IMR-90 (cell line): ENCODE measurements at regions not wholly inside any gene's neighbourhood (a gene's known extent, or its start where the extent isn't known, plus 50 kb on each side); places are given as distances from the start of the nearest gene placed in this dataset.

Source experiments
- ATAC-seq: fragments of 200-7000 bp; cut with Tn5 transposase; 2 replicates; pipeline ENCODE4 v1.9.1; 2020; ENCODE audit warnings: low read depth, mild to moderate bottlenecking, moderate library complexity
- BruUV-seq: library from RNA; stranded (reverse); fragments of 400-500 nt; replicated peaks from 2 replicates; lab custom pipeline; 2021; lab: Mats Ljungman, UMichigan
- CTCF ChIA-PET: fragments of 300-600 bp; formaldehyde crosslinking; extraction: SDS; loops from one replicate; lab custom pipeline; 2021; ENCODE audit warnings: antibody characterized with exemption; lab: Yijun Ruan, JAX
- POLR2A ChIA-PET: fragments of 300-600 bp; sonication (Branson Sonifier 250); formaldehyde crosslinking; loops from one replicate; lab custom pipeline; 2022; ENCODE audit warnings: antibody characterized with exemption; ENCODE audit not compliant: unreplicated experiment; lab: Charles Lee
- DNase-seq: peaks from one replicate; pipeline ENCODE4 v3.0.0; 2013
- H2AFZ ChIP-seq: replicated peaks from 2 replicates; pipeline ENCODE3; 2013; ENCODE audit warnings: low read length, mild to moderate bottlenecking; ENCODE audit not compliant: poor library complexity
- H2AK5ac ChIP-seq: 2 replicates; pipeline ENCODE4 v1.6.1; 2013; ENCODE audit warnings: low read depth, low read length, inconsistent platforms
- H2AK9ac ChIP-seq: replicated peaks from 2 replicates; pipeline ENCODE3; 2013; ENCODE audit warnings: mild to moderate bottlenecking, low read depth, low read length, moderate library complexity; ENCODE audit not compliant: poor library complexity
- H2BK120ac ChIP-seq: 2 replicates; pipeline ENCODE4 v1.6.1; 2013; ENCODE audit warnings: low read depth, low read length, inconsistent platforms
- H2BK15ac ChIP-seq: 3 replicates; pipeline ENCODE4 v1.6.1; 2013; ENCODE audit warnings: low read depth, low read length, inconsistent platforms
- H2BK20ac ChIP-seq: 2 replicates; pipeline ENCODE4 v1.6.1; 2013; ENCODE audit warnings: low read depth, mild to moderate bottlenecking, inconsistent platforms, low read length, moderate library complexity
- H2BK5ac ChIP-seq: 2 replicates; pipeline ENCODE4 v1.6.1; 2013; ENCODE audit warnings: mild to moderate bottlenecking, low read depth, low read length, inconsistent platforms; ENCODE audit not compliant: poor library complexity, severe bottlenecking
- H3K14ac ChIP-seq: replicated peaks from 2 replicates; pipeline ENCODE4 v1.6.1; 2013; ENCODE audit warnings: low read depth, low read length, inconsistent platforms
- H3K18ac ChIP-seq: 2 replicates; pipeline ENCODE4 v1.6.1; 2013; ENCODE audit warnings: low read depth, low read length, control low read depth
- H3K23ac ChIP-seq: 2 replicates; pipeline ENCODE4 v1.6.1; 2013; ENCODE audit warnings: low read depth, low read length, inconsistent platforms
- H3K27ac ChIP-seq: 2 replicates; pipeline ENCODE4 v1.5.1; 2013; ENCODE audit warnings: mild to moderate bottlenecking, control low read depth, low read length; ENCODE audit not compliant: insufficient read depth
- H3K27me3 ChIP-seq: 2 replicates; pipeline ENCODE4 v1.6.1; 2013; ENCODE audit warnings: low read length; ENCODE audit not compliant: control insufficient read depth, insufficient read depth
- H3K36me3 ChIP-seq: 2 replicates; pipeline ENCODE4 v1.6.1; 2013; ENCODE audit warnings: low read length, mixed read lengths; ENCODE audit not compliant: control insufficient read depth, insufficient read depth
- H3K4ac ChIP-seq: 2 replicates; pipeline ENCODE4 v1.6.1; 2013; ENCODE audit warnings: low read depth, low read length, inconsistent platforms
- H3K4me1 ChIP-seq: 2 replicates; pipeline ENCODE4 v1.6.1; 2013; ENCODE audit warnings: low read length, mixed read lengths; ENCODE audit not compliant: control insufficient read depth, insufficient read depth
- H3K4me2 ChIP-seq: 2 replicates; pipeline ENCODE4 v1.6.1; 2013; ENCODE audit warnings: low read depth, mild to moderate bottlenecking, control low read depth, low read length, moderate library complexity
- H3K4me3 ChIP-seq: 2 replicates; pipeline ENCODE4 v1.5.1; 2013; ENCODE audit warnings: low read depth, mild to moderate bottlenecking, control low read depth, low read length, moderate library complexity; ENCODE audit not compliant: insufficient read depth
- H3K56ac ChIP-seq: 2 replicates; pipeline ENCODE4 v1.6.1; 2013; ENCODE audit warnings: low read length, inconsistent platforms; ENCODE audit not compliant: insufficient read depth; ENCODE audit errors: extremely low read depth
- H3K79me1 ChIP-seq, 2 experiments: 2 replicates each; pipeline ENCODE4 v1.6.1; 2013; ENCODE audit warnings: low read length in 2 of 2, inconsistent platforms in 1 of 2, low read depth in 1 of 2
- H3K9ac ChIP-seq: 2 replicates; pipeline ENCODE4 v1.6.1; 2013; ENCODE audit warnings: low read depth, low read length, control low read depth
- H3K9me1 ChIP-seq: 2 replicates; pipeline ENCODE4 v1.6.1; 2013; ENCODE audit warnings: low read length, inconsistent platforms; ENCODE audit not compliant: insufficient read depth
- H3K9me3 ChIP-seq: 2 replicates; pipeline ENCODE4 v1.6.1; 2013; ENCODE audit warnings: low read length; ENCODE audit not compliant: control insufficient read depth, insufficient read depth
- H4K20me1 ChIP-seq: 2 replicates; pipeline ENCODE4 v1.6.1; 2013; ENCODE audit warnings: low read length, inconsistent platforms; ENCODE audit not compliant: insufficient read depth
- H4K5ac ChIP-seq: 2 replicates; pipeline ENCODE4 v1.6.1; 2013; ENCODE audit warnings: mild to moderate bottlenecking, low read depth, low read length, control low read depth
- H4K8ac ChIP-seq, 2 experiments: 2 replicates each; pipeline ENCODE4 v1.6.1; 2013; ENCODE audit warnings: low read depth in 2 of 2, low read length in 2 of 2, control low read depth in 1 of 2, inconsistent platforms in 1 of 2
- H4K91ac ChIP-seq: 2 replicates; pipeline ENCODE4 v1.6.1; 2013; ENCODE audit warnings: low read depth, low read length, inconsistent platforms; ENCODE audit not compliant: insufficient read depth
- BHLHE40 ChIP-seq: fragments of 150-350 bp; IDR thresholded peaks from 2 replicates; pipeline ENCODE4 v1.6.1; 2016; ENCODE audit warnings: mild to moderate bottlenecking, low read depth, low read length
- CEBPB ChIP-seq: IDR thresholded peaks from 2 replicates; pipeline ENCODE4 v1.6.1; 2012; ENCODE audit warnings: low read depth, low read length, improper control_type of control experiment
- CHD1 ChIP-seq: IDR thresholded peaks from 2 replicates; pipeline ENCODE4 v1.6.1; 2012; ENCODE audit warnings: low read depth, low read length, improper control_type of control experiment
- FOS ChIP-seq: fragments of 150-350 bp; IDR thresholded peaks from 2 replicates; pipeline ENCODE4 v1.6.1; 2016; ENCODE audit warnings: low read depth, low read length
- MAFK ChIP-seq: IDR thresholded peaks from 2 replicates; pipeline ENCODE4 v1.6.1; 2012; ENCODE audit warnings: low read depth, low read length, improper control_type of control experiment
- MAZ ChIP-seq: IDR thresholded peaks from 2 replicates; pipeline ENCODE4 v1.6.1; 2012; ENCODE audit warnings: low read depth, mild to moderate bottlenecking, low read length, improper control_type of control experiment, moderate library complexity, borderline replicate concordance
- MXI1 ChIP-seq: IDR thresholded peaks from 2 replicates; pipeline ENCODE4 v1.6.1; 2012; ENCODE audit warnings: low read depth, mild to moderate bottlenecking, low read length, moderate library complexity, borderline replicate concordance
- NFE2L2 ChIP-seq: fragments of 150-350 bp; IDR thresholded peaks from 2 replicates; pipeline ENCODE4 v1.6.1; 2016; ENCODE audit warnings: low read depth, mild to moderate bottlenecking, low read length
- POLR2A ChIP-seq: IDR thresholded peaks from 2 replicates; pipeline ENCODE4 v1.6.1; 2012; ENCODE audit warnings: mild to moderate bottlenecking, low read depth, low read length
- RAD21 ChIP-seq: IDR thresholded peaks from 2 replicates; pipeline ENCODE4 v1.6.1; 2012; ENCODE audit warnings: low read length, improper control_type of control experiment
- RCOR1 ChIP-seq: IDR thresholded peaks from 2 replicates; pipeline ENCODE4 v1.6.1; 2012; ENCODE audit warnings: mild to moderate bottlenecking, low read length, improper control_type of control experiment; ENCODE audit not compliant: insufficient replicate concordance
- SMC3 ChIP-seq: fragments of 150-350 bp; IDR thresholded peaks from 2 replicates; pipeline ENCODE4 v1.6.1; 2016; ENCODE audit warnings: low read depth, mild to moderate bottlenecking, antibody characterized with exemption, low read length, moderate library complexity
- USF2 ChIP-seq: fragments of 150-350 bp; IDR thresholded peaks from 2 replicates; pipeline ENCODE4 v1.6.1; 2017; ENCODE audit warnings: mild to moderate bottlenecking, antibody characterized with exemption, low read length, low read depth
- WGBS, 2 experiments: methylation state at CpG; one replicate each; pipeline versions ENCODE4 v1.1.5 to v1.1.7; 2013; ENCODE audit warnings: missing lambda C conversion rate in 2 of 2; ENCODE audit not compliant: insufficient read length in 1 of 2; ENCODE audit errors: extremely low coverage in 2 of 2; 5-methylcytosine and 5-hydroxymethylcytosine counted together
- dilution Hi-C: fragments of 300-500 bp; cut with HindIII; formaldehyde crosslinking; loops from one replicate; pipeline ENCODE4 v1.14.3; 2018; ENCODE audit warnings: low sequenced_read_pairs; ENCODE audit not compliant: unreplicated experiment
- in situ Hi-C: fragments of 300-500 bp; cut with MboI; formaldehyde crosslinking; loops from 3 replicates; pipeline ENCODE4 v1.14.3; 2019; ENCODE audit warnings: low sequenced_read_pairs, inconsistent platforms, mixed read lengths
- intact Hi-C: fragments of 100-400 bp; cut with micrococcal nuclease; formaldehyde crosslinking; loops from 2 replicates; pipeline ENCODE4 v1.10.0; 2022
- TF ChIP-seq, protein P1 (sequence below): fragments of 150-350 bp; IDR thresholded peaks from 2 replicates; pipeline ENCODE4 v1.6.1; 2016; ENCODE audit warnings: low read depth, mild to moderate bottlenecking, low read length, moderate library complexity, borderline replicate concordance

GRCh38 chr2:226575928-226576327 is 223.7 kb downstream of the IRS1 start:
- no peaks in the 10 kb centered on the region for H3K36me3 ChIP-seq
- no peaks in the 10 kb centered on the region for H4K20me1 ChIP-seq
- no peak overlapping the region for H2AFZ ChIP-seq
- TF ChIP-seq FOS (no peak), MAZ (no peak), NFE2L2 (no peak), BHLHE40 (no peak), RCOR1 (no peak), USF2 (no peak), MAFK (no peak), MXI1 (no peak), RAD21 (no peak), SMC3 (no peak), POLR2A (no peak), CEBPB (no peak), CHD1 (no peak)
- TF ChIP-seq, protein P1, sequence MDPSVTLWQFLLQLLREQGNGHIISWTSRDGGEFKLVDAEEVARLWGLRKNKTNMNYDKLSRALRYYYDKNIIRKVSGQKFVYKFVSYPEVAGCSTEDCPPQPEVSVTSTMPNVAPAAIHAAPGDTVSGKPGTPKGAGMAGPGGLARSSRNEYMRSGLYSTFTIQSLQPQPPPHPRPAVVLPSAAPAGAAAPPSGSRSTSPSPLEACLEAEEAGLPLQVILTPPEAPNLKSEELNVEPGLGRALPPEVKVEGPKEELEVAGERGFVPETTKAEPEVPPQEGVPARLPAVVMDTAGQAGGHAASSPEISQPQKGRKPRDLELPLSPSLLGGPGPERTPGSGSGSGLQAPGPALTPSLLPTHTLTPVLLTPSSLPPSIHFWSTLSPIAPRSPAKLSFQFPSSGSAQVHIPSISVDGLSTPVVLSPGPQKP: no peak
- H2AK9ac ChIP-seq: no peak overlapping the region
- H3K9me1 ChIP-seq: 0 out of 2 replicates have a peak, but pooled peaks cover 2% of the 10 kb centered on the region
- DNase-seq: peak; percentile 57
- dilution Hi-C loops: no loop called here
- peak overlapping the region; percentile 52; the same call in 1 of the 2 replicates for H2BK120ac ChIP-seq
- H2BK20ac ChIP-seq: no peak overlapping the region
- H3K4me1 ChIP-seq: peaks cover 7% of the 10 kb centered on the region
- intact Hi-C loops: no loop called here
- no peaks in the 10 kb centered on the region for H3K9me3 ChIP-seq
- ChIA-PET POLR2A (no interaction called here), CTCF (interaction anchor here (0.6 kb wide), 1 partner anchor 19 kb away, joined by 3 read pairs; no protein-coding TSS in a partner anchor)
- H2AK5ac ChIP-seq: 0 out of 2 replicates have a peak overlapping the region, but pooled peaks have one; percentile 63
- H3K4me3 ChIP-seq: no peak overlapping the region
- H4K8ac ChIP-seq: peak overlapping the region in 1 of 2 experiments; percentile 59; a peak in 1 of 4 replicates
- peak overlapping the region; percentile 43 for H2BK5ac ChIP-seq
- H3K9ac ChIP-seq: no peak overlapping the region
- H3K56ac ChIP-seq: no peak overlapping the region
- no peaks in the 10 kb centered on the region for H3K27me3 ChIP-seq
- H3K23ac ChIP-seq: no peak overlapping the region
- no peak overlapping the region for H4K91ac ChIP-seq
- H3K14ac ChIP-seq: peak overlapping the region; percentile 25; the same call in 1 of the 2 replicates
- BruUV-seq: no TSS peak
- 0 out of 4 replicates have a peak, but pooled peaks cover 0 to under 1% of the 10 kb centered on the region in 2 experiments for H3K79me1 ChIP-seq
- ATAC-seq: peak; percentile 86
- peak overlapping the region; percentile 33; the same call in 1 of the 3 replicates for H2BK15ac ChIP-seq
- peak overlapping the region; percentile 18; the same call in 1 of the 2 replicates for H3K4me2 ChIP-seq
- H3K4ac ChIP-seq: peak overlapping the region; percentile 17; the same call in 1 of the 2 replicates
- no peak overlapping the region for H3K27ac ChIP-seq
- peak overlapping the region; percentile 90 for H3K18ac ChIP-seq
- no CpG with 5 or more reads among the region's 4 CpGs for WGBS, 2 experiments
- in situ Hi-C loops: no loop called here
- peak overlapping the region; percentile 53; the same call in 1 of the 2 replicates for H4K5ac ChIP-seq
